Fibroblast of mammary gland (primary cell): ENCODE measurements at regions not wholly inside any gene's neighbourhood (a gene's known extent, or its start where the extent isn't known, plus 50 kb on each side); places are given as distances from the start of the nearest gene placed in this dataset.

Experiments
- DNase-seq: peaks from one replicate; pipeline ENCODE4 v3.0.0-alpha.2; 2010; ENCODE audit warnings: low read depth
- H3K4me3 ChIP-seq: 2 replicates; pipeline ENCODE4 v1.5.1; 2011; ENCODE audit warnings: low read depth, mild to moderate bottlenecking, low read length, moderate library complexity; ENCODE audit not compliant: control insufficient read depth
- CTCF ChIP-seq: conservative IDR thresholded peaks from 2 replicates; pipeline ENCODE4 v1.5.1; 2011; ENCODE audit warnings: low read depth, low read length, inconsistent platforms; ENCODE audit not compliant: control insufficient read depth, insufficient read depth

GRCh38 chr2:208867374-208867773 is 460.8 kb downstream of the PTH2R start:
- DNase-seq = no peak
- no peak overlapping the region for H3K4me3 ChIP-seq
- no peak for TF ChIP-seq CTCF

GRCh38 chr2:208872591-208872990 is 466.0 kb downstream of the PTH2R start:
- no peak for TF ChIP-seq CTCF
- no peak overlapping the region for H3K4me3 ChIP-seq
- no peak for DNase-seq

- H3K4me3 ChIP-seq = no peak overlapping the region
- DNase-seq = no peak
- no peak for TF ChIP-seq CTCF
Measured at GRCh38 chr2:208879666-208880065, 473.1 kb downstream of the PTH2R start.

- DNase-seq = no peak
- no peak for TF ChIP-seq CTCF
- H3K4me3 ChIP-seq = no peak overlapping the region
Measured at GRCh38 chr2:208880171-208880570, 473.6 kb downstream of the PTH2R start.

GRCh38 chr2:208890486-208890885 is 483.9 kb downstream of the PTH2R start:
- DNase-seq = no peak
- H3K4me3 ChIP-seq = no peak overlapping the region
- no peak for TF ChIP-seq CTCF

- no peak for TF ChIP-seq CTCF
- no peak for DNase-seq
- H3K4me3 ChIP-seq = no peak overlapping the region
Measured at GRCh38 chr2:208892203-208892602, 485.6 kb downstream of the PTH2R start.

GRCh38 chr2:208906330-208906729 is 499.7 kb downstream of the PTH2R start:
- no peak for TF ChIP-seq CTCF
- DNase-seq = no peak
- no peak overlapping the region for H3K4me3 ChIP-seq
